GM12878 (cell line): ENCODE measurements at regions not wholly inside any gene's neighbourhood (a gene's known extent, or its start where the extent isn't known, plus 50 kb on each side); places are given as distances from the start of the nearest gene placed in this dataset.

Experiments used
- ATF3 ChIP-seq: IDR thresholded peaks from 2 replicates; pipeline ENCODE4 v1.6.1; 2011; ENCODE audit warnings: low read depth, mild to moderate bottlenecking, low read length, moderate library complexity, borderline replicate concordance; ENCODE audit errors: extremely low read depth
- CTCF ChIP-seq, 3 experiments: IDR thresholded peaks in 2 of 3; conservative IDR thresholded peaks in 1 of 3; 2 replicates each; pipeline ENCODE4 v1.5.1; 2011; ENCODE audit warnings: low read depth in 3 of 3, low read length in 3 of 3, mild to moderate bottlenecking in 3 of 3, control low read depth in 2 of 3, moderate library complexity in 2 of 3, inconsistent platforms in 1 of 3, mixed read lengths in 1 of 3; ENCODE audit not compliant: control insufficient read depth in 2 of 3, insufficient read depth in 1 of 3; ENCODE audit errors: extremely low read depth in 1 of 3
- IRF3 ChIP-seq: fragments of 450-650 bp; IDR thresholded peaks from 2 replicates; pipeline ENCODE4 v1.6.1; 2014; ENCODE audit warnings: mild to moderate bottlenecking
- NFXL1 ChIP-seq: fragments of 450-650 bp; IDR thresholded peaks from 2 replicates; pipeline ENCODE4 v1.6.1; 2017; ENCODE audit warnings: antibody characterized with exemption, mild to moderate bottlenecking, borderline replicate concordance
- PAX5 ChIP-seq: IDR thresholded peaks from 2 replicates; pipeline ENCODE4 v1.6.1; 2011; ENCODE audit warnings: low read depth, low read length, borderline replicate concordance
- REST ChIP-seq: IDR thresholded peaks from 2 replicates; pipeline ENCODE4 v1.6.1; 2012; ENCODE audit warnings: mild to moderate bottlenecking, low read depth, low read length
- SREBF1 ChIP-seq: IDR thresholded peaks from 2 replicates; pipeline ENCODE4 v1.6.1; 2012; ENCODE audit warnings: mild to moderate bottlenecking, low read length
- USF2 ChIP-seq: IDR thresholded peaks from 2 replicates; pipeline ENCODE4 v1.6.1; 2011; ENCODE audit warnings: low read depth, low read length, improper control_type of control experiment, borderline replicate concordance

GRCh38 chr10:2972810-2973209, 94.5 kb upstream of the PFKP start:
- TF ChIP-seq NFXL1 (no peak), SREBF1 (no peak), PAX5 (no peak), REST (no peak), CTCF (IDR thresholded peaks at IDR 0.05 in 2 of 3, conservative IDR thresholded peaks at IDR 0.05 in 1 of 3; ENCODE audit: control insufficient read depth in 2 of 3, extremely low read depth in 1 of 3, insufficient read depth in 1 of 3, low read depth in 3 of 3, low read length in 3 of 3) (no peak), USF2 (no peak), ATF3 (no peak), IRF3 (no peak)
